HUES6 (cell line): ENCODE measurements at regions not wholly inside any gene's neighbourhood (a gene's known extent, or its start where the extent isn't known, plus 50 kb on each side); places are given as distances from the start of the nearest gene placed in this dataset.

Experiments
- H3K27ac ChIP-seq: 2 replicates; pipeline ENCODE4 v1.7.0; 2013; ENCODE audit warnings: low read depth, mild to moderate bottlenecking, low read length, inconsistent platforms
- H3K27me3 ChIP-seq: 2 replicates; pipeline ENCODE4 v1.6.1; 2013; ENCODE audit warnings: low read length; ENCODE audit not compliant: control insufficient read depth, insufficient read depth
- H3K36me3 ChIP-seq: 2 replicates; pipeline ENCODE4 v1.6.1; 2013; ENCODE audit warnings: low read length; ENCODE audit not compliant: control insufficient read depth, insufficient read depth
- H3K4me1 ChIP-seq: 2 replicates; pipeline ENCODE4 v1.6.1; 2013; ENCODE audit warnings: low read length; ENCODE audit not compliant: control insufficient read depth, insufficient read depth
- H3K4me3 ChIP-seq: 2 replicates; pipeline ENCODE4 v1.5.1; 2013; ENCODE audit warnings: low read depth, low read length
- H3K9ac ChIP-seq: one replicate; pipeline ENCODE4 v1.6.1; 2013; ENCODE audit warnings: mild to moderate bottlenecking, low read length
- H3K9me3 ChIP-seq: 2 replicates; pipeline ENCODE4 v1.6.1; 2013; ENCODE audit warnings: low read depth, low read length; ENCODE audit not compliant: control insufficient read depth, insufficient read depth

DNA sequence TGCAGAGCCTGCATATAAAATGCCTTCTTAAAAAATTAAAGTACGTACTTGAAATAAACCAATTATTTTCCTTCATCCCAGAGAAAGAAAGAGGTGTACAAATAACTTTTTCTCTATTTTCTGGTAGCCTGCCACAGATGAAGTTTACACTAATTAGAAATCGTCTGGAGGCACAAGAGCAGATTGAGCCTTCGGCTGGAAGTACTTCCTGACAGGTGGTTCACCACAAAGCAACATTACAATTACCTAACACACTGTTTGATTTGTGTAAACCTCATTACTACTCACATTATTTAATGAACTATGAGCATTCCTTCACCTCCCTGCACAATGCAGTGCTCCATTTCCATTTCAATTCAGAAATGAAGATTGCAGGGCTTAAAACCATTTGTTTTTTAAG lies 856.1 kb downstream of the SI start:
- H3K4me1 ChIP-seq = no peaks in the 10 kb centered on the region
- no peak overlapping the region for H3K4me3 ChIP-seq
- H3K27me3 ChIP-seq = no peaks in the 10 kb centered on the region
- no peak overlapping the region for H3K9ac ChIP-seq
- H3K27ac ChIP-seq = no peak overlapping the region
- no peaks in the 10 kb centered on the region for H3K36me3 ChIP-seq
- H3K9me3 ChIP-seq = peaks cover 5% of the 10 kb centered on the region; the same call in 1 of the 2 replicates

DNA sequence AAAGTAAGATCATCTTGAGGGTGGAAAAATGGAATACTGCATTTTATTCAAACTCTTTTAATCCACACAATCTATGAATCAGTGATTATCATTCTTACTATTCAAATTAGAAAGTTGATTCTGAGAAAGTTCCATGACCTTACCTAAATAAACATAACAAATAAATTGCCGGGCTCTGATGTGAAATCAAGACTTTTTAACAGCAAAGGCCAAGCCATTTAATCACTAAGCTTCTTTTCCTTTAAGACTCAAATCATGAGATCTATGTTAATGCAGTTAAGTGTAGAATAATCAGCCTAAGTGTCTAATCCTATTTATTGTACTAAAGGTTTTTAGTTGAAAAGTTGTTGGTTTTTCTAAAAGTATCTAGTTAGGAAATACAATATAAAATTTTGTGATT lies 857.0 kb downstream of the SI start:
- peaks cover 5% of the 10 kb centered on the region; the same call in 1 of the 2 replicates for H3K9me3 ChIP-seq
- H3K36me3 ChIP-seq = no peaks in the 10 kb centered on the region
- H3K27me3 ChIP-seq = no peaks in the 10 kb centered on the region
- no peak overlapping the region for H3K9ac ChIP-seq
- no peaks in the 10 kb centered on the region for H3K4me1 ChIP-seq
- no peak overlapping the region for H3K4me3 ChIP-seq
- H3K27ac ChIP-seq = no peak overlapping the region

DNA sequence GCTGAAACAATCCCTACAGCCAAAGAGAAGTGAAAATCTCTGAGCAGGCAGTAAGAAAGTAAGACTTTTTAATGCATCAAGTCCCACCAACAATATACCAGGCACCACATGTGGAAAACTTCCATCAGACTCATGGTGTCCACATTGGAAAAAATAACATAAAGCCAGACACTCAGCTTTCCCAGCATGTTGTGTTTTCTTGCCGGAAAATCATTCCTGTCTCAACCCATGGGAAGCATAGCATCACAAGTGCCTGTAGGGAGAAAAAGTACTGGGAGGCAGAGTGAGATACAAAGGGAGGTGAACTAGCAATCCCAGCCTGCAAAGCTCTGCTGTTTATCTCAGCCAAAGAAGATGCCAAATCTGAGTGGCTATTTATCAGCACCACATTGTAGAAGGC lies 868.9 kb downstream of the SI start:
- peaks cover 14% of the 10 kb centered on the region for H3K4me1 ChIP-seq
- no peaks in the 10 kb centered on the region for H3K9me3 ChIP-seq
- H3K27me3 ChIP-seq = no peaks in the 10 kb centered on the region
- H3K27ac ChIP-seq = no peak overlapping the region; the same call in 1 of the 2 replicates
- no peak overlapping the region for H3K4me3 ChIP-seq
- no peak overlapping the region for H3K9ac ChIP-seq
- no peaks in the 10 kb centered on the region for H3K36me3 ChIP-seq

DNA sequence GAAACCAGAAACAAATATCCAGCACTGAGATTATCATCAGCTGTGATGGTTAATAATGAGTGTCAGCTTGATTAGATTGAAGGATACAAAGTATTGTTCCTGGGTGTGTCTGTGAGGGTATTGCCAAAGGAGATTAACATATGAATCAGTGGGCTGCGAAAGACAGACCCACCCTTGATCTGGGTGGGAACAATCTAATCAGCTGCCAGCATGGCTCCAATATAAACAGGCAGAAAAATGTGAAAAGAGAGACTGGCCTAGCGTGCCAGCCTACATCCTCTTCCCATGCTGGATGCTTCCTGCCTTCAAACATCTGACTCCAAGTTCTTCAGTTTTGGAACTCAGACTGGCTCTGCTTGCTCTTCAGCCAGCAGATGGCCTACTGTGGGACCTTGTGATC lies 869.5 kb downstream of the SI start:
- peaks cover 14% of the 10 kb centered on the region for H3K4me1 ChIP-seq
- H3K36me3 ChIP-seq = no peaks in the 10 kb centered on the region
- H3K27ac ChIP-seq = no peak overlapping the region; the same call in 1 of the 2 replicates
- H3K9me3 ChIP-seq = no peaks in the 10 kb centered on the region
- H3K27me3 ChIP-seq = no peaks in the 10 kb centered on the region
- no peak overlapping the region for H3K9ac ChIP-seq
- H3K4me3 ChIP-seq = no peak overlapping the region

DNA sequence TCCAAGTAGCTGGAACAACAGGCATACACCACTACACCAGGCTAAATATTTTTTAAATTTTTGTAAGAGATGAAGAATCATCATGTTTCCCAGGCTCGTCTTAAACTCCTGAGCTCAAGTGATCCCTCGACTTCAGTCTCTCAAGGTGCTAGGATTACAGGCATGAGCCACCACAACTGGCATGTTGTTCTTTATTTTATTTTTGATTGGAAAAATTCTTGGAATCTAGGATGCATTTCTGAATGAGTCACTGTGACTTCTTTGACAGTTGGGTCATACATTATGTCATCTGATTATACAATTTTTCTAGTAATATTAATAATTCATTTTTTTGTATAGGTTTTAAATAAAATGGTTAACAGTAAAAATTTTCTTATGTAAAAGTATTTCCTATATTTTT lies 870.2 kb downstream of the SI start:
- H3K4me3 ChIP-seq = no peak overlapping the region
- no peaks in the 10 kb centered on the region for H3K27me3 ChIP-seq
- peaks cover 14% of the 10 kb centered on the region for H3K4me1 ChIP-seq
- no peak overlapping the region for H3K27ac ChIP-seq
- no peak overlapping the region for H3K9ac ChIP-seq
- no peaks in the 10 kb centered on the region for H3K9me3 ChIP-seq
- H3K36me3 ChIP-seq = no peaks in the 10 kb centered on the region

DNA sequence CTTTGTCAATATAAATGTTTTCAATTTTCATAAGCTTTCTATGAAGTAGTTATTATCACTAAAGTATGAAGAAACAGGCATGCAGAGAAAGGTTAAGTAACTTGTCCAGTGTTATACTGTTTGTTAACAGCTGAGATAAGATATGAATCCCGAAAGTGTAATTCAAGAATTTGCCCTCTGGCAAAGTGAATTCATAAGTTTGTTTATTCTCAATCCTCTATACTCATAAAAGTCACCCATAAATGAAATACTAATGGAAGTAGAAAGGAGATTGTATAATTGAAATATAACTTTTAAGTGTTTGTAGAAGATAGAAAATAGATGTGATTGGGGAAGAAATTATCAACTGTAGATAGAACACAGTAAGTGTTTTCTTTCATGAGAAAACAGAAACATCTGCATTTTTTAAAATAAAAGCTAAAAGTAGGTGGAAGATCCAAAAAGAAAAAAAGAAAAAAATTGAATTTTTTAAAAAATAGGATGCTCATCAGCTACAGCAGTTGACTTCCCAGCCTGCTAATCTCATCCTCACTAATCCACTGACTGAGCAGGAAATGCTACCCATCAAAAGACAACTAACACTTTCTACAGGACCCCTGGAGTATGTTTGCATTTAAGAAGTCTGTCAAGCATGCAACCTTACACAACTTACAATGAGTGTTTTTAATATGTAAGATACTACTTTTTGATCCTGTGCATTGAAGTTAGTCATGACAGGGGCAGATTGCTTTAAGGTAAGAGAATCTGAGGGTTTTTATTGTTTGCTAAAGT lies 878.1 kb downstream of the SI start:
- no peak overlapping the region for H3K27ac ChIP-seq
- no peak overlapping the region for H3K4me3 ChIP-seq
- H3K36me3 ChIP-seq = no peaks in the 10 kb centered on the region
- H3K4me1 ChIP-seq = peaks cover 3% of the 10 kb centered on the region; the same call in 1 of the 2 replicates
- H3K9ac ChIP-seq = no peak overlapping the region
- no peaks in the 10 kb centered on the region for H3K9me3 ChIP-seq
- H3K27me3 ChIP-seq = no peaks in the 10 kb centered on the region

DNA sequence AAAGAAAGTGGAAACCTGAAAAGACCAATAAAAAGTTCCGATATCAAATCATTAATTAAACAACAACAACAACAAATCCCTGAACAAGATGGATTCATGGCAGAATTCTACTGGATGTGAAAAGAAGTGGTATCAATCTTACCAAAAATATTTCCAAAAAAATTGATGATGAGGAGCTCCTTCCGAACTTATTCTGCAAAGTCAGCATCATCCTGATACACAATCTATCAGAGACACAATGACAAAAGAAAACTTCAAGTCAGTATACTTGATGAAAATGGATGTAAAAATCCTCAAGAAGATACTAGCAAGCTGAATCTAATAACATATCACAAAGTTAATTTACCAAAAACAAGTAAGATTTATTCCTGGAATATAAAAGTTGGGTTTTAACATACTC lies 881.8 kb downstream of the SI start:
- no peaks in the 10 kb centered on the region for H3K9me3 ChIP-seq
- H3K36me3 ChIP-seq = no peaks in the 10 kb centered on the region; the same call in 1 of the 2 replicates
- no peaks in the 10 kb centered on the region for H3K27me3 ChIP-seq
- no peak overlapping the region for H3K27ac ChIP-seq
- peaks cover 3% of the 10 kb centered on the region; the same call in 1 of the 2 replicates for H3K4me1 ChIP-seq
- H3K9ac ChIP-seq = no peak overlapping the region
- no peak overlapping the region for H3K4me3 ChIP-seq

DNA sequence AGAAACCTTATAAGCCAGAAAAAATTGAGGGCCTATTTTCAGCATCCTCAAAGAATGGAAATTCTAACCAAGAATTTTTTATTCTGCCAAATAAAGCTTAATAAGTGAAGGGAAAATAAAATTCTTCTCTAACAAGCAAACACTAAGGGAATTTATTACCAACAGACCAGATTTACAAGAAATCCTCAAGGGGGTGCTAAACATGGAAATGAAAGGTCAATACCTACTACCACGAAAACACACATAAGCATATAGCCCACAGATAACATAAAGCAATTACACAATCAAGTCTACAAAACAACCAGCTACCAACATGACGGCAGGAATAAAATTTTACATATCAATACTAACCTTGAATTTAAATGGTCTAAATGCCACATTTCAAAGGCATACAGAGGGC lies 883.5 kb downstream of the SI start:
- Histone ChIP-seq H3K27ac (no peak overlapping the region), H3K9ac (no peak overlapping the region), H3K36me3 (no peaks in the 10 kb centered on the region; the same call in 1 of the 2 replicates), H3K4me3 (no peak overlapping the region), H3K4me1 (no peaks in the 10 kb centered on the region), H3K9me3 (no peaks in the 10 kb centered on the region), H3K27me3 (no peaks in the 10 kb centered on the region)

DNA sequence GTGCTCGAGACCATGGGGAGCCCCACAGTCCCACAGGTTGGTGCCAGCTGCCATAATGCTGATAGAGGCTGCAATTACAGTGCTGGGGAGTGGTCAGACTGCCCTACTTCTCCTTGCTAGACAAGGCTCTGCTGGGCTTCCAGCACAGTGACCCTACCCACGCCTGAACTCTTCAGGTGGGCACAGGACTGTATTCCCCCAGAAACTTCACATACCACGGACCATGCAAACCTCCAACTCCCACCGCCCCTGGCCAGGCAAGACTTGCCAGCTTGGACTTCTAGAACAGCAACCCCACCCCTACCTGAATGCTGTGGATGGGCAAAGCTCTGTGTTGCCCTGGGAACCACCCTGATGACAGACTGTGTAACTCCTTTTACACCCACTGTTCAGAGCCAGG lies 885.3 kb downstream of the SI start:
- no peaks in the 10 kb centered on the region; the same call in 1 of the 2 replicates for H3K36me3 ChIP-seq
- H3K27ac ChIP-seq = no peak overlapping the region
- no peaks in the 10 kb centered on the region for H3K27me3 ChIP-seq
- H3K4me1 ChIP-seq = no peaks in the 10 kb centered on the region
- H3K9me3 ChIP-seq = no peaks in the 10 kb centered on the region
- no peak overlapping the region for H3K9ac ChIP-seq
- no peak overlapping the region for H3K4me3 ChIP-seq

DNA sequence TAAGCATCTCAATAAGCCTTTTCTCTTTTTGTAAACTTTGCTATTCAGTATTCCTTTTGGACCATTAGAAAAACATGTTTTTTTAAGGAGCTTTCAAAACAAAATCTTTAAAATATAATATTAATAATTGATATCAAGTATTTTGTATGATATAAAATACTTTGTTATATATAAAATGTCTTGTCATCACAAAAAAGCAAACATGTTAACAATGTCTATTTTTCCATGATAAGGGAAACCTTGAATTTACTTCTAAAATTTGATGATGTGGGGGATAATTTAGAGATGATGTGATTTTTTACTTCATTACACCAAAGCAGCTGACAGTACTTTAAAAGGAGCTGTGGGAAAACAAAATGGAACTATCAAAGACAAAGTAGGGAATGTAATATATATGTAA lies 887.7 kb downstream of the SI start:
- no peaks in the 10 kb centered on the region for H3K9me3 ChIP-seq

DNA sequence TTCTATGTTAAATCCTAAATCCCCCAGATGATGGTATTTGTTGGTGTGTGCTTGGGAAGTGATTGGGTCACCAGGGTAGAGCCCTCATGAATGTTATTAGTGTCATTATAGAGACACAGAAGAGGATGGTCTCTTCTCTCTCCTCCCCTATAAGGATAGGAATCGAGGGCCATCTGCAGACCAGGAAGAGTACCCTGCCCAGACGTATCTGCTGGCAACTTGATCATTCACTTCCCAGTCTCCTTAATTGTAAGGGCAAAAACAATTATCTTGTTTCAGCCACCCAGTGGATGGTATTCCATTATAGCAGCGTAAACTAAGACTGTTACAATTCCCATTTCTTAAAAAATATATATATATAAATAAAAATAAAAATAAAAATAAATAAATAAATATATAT lies 892.2 kb downstream of the SI start:
- Histone ChIP-seq H3K9ac (no peak overlapping the region), H3K27me3 (no peaks in the 10 kb centered on the region), H3K27ac (no peak overlapping the region), H3K4me1 (no peaks in the 10 kb centered on the region), H3K9me3 (peaks cover 26% of the 10 kb centered on the region), H3K4me3 (no peak overlapping the region), H3K36me3 (peaks cover 4% of the 10 kb centered on the region; the same call in 1 of the 2 replicates)

More for the DNA sequence above, 887.7 kb downstream of the SI start:
- H3K36me3 ChIP-seq = no peaks in the 10 kb centered on the region; the same call in 1 of the 2 replicates
- no peak overlapping the region for H3K4me3 ChIP-seq
- no peaks in the 10 kb centered on the region for H3K4me1 ChIP-seq
- H3K9ac ChIP-seq = no peak overlapping the region
- H3K27me3 ChIP-seq = no peaks in the 10 kb centered on the region
- H3K27ac ChIP-seq = no peak overlapping the region
